Right lobe of liver (tissue), 4 donors: ENCODE measurements at regions not wholly inside any gene's neighbourhood (a gene's known extent, or its start where the extent isn't known, plus 50 kb on each side); places are given as distances from the start of the nearest gene placed in this dataset.

Experiments used
- CTCF ChIP-seq, 4 donors: fragments of 200-600 bp in 3 of 4; fragments of 450-650 bp in 1 of 4; IDR thresholded peaks; one replicate each; pipeline versions ENCODE4 v1.5.1 to v1.8.0; 2016 to 2022; ENCODE audit warnings: antibody characterized with exemption in 4 of 4, mild to moderate bottlenecking in 2 of 4
- POLR2A ChIP-seq: fragments of 450-650 bp; IDR thresholded peaks from one replicate; pipeline ENCODE4 v1.6.1; 2017; ENCODE audit warnings: antibody characterized with exemption, mild to moderate bottlenecking
- donor health status: DM: no; HTN: no; CAD: no.
- donor health status: DM: no; HTN: no; CAD: no.
- donor health status: DM: no; HTN: yes; CAD: no.

GRCh38 chr1:87706779-87707228 is 378.1 kb downstream of the LMO4 start:
- TF ChIP-seq CTCF (IDR thresholded peaks at IDR 0.05) (no peak), POLR2A (no peak)
